IPS DF 4.7 (cell line): ENCODE measurements at regions not wholly inside any gene's neighbourhood (a gene's known extent, or its start where the extent isn't known, plus 50 kb on each side); places are given as distances from the start of the nearest gene placed in this dataset.

Experiments used
- DNase-seq: peaks from one replicate; pipeline ENCODE4 v3.0.0-alpha.2; 2013; ENCODE audit warnings: low spot score; ENCODE audit errors: extremely low read depth

GRCh38 chr16:86426063-86426642, 84.2 kb upstream of the FOXF1 start:
- DNase-seq = no peak

GRCh38 chr16:86427433-86427851, 82.9 kb upstream of the FOXF1 start:
- DNase-seq = no peak

GRCh38 chr16:86428729-86429517, 81.4 kb upstream of the FOXF1 start:
- DNase-seq = no peak

GRCh38 chr16:86429663-86430062, 80.7 kb upstream of the FOXF1 start:
- no peak for DNase-seq

- DNase-seq = no peak
Measured at GRCh38 chr16:86430814-86431213, 79.5 kb upstream of the FOXF1 start.

GRCh38 chr16:86431540-86431939, 78.8 kb upstream of the FOXF1 start:
- no peak for DNase-seq

- no peak for DNase-seq
Measured at GRCh38 chr16:86432048-86432447, 78.3 kb upstream of the FOXF1 start.

- DNase-seq = no peak
Measured at GRCh38 chr16:86432691-86433090, 77.6 kb upstream of the FOXF1 start.

- DNase-seq = no peak
Measured at GRCh38 chr16:86436466-86437185, 73.7 kb upstream of the FOXF1 start.

GRCh38 chr16:86437348-86437747, 73.0 kb upstream of the FOXF1 start:
- no peak for DNase-seq

GRCh38 chr16:86442703-86443102, 67.6 kb upstream of the FOXF1 start:
- no peak for DNase-seq

- DNase-seq = no peak
Measured at GRCh38 chr16:86443508-86444147, 66.7 kb upstream of the FOXF1 start.

GRCh38 chr16:86444261-86444660, 66.1 kb upstream of the FOXF1 start:
- DNase-seq = no peak

GRCh38 chr16:86444661-86445060, 65.7 kb upstream of the FOXF1 start:
- no peak for DNase-seq

- DNase-seq = no peak
Measured at GRCh38 chr16:86446279-86446678, 64.0 kb upstream of the FOXF1 start.

GRCh38 chr16:86447228-86447627, 63.1 kb upstream of the FOXF1 start:
- no peak for DNase-seq

GRCh38 chr16:86448306-86448890, 61.9 kb upstream of the FOXF1 start:
- DNase-seq = no peak

GRCh38 chr16:86449446-86450095, 60.8 kb upstream of the FOXF1 start:
- DNase-seq = no peak

- no peak for DNase-seq
Measured at GRCh38 chr16:86450691-86451090, 59.6 kb upstream of the FOXF1 start.

- no peak for DNase-seq
Measured at GRCh38 chr16:86452451-86452850, 57.9 kb upstream of the FOXF1 start.

- DNase-seq = no peak
Measured at GRCh38 chr16:86455116-86455515, 55.2 kb upstream of the FOXF1 start.
